ENCODE measurements at regions not wholly inside any gene's neighbourhood (a gene's known extent, or its start where the extent isn't known, plus 50 kb on each side); places are given as distances from the start of the nearest gene placed in this dataset.

DNA sequence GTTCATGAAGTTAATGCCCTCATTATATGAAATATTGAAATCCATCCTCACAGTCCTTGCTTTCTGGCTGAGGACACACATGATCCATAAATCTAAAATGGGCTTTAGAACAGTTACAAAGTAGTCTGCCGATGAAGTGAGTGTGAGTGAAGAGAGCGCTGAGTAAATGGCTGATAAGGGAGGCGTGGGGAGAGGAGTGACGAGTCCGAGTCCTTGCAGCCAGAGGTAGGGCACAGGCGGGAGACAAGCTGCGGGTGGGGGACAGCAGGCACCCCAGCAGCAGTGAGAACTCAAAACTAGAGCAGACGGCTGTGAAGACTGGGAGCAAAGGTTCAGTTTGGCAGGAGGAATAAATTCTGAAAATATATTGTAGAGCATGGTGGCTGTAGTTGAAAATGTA is 140.1 kb upstream of the ATP2B1 start:
- Mint-ChIP-seq H3K27me3 (no peaks in the 10 kb centered on the region), H3K4me1 (ENCODE audit: low read depth) (no peaks in the 10 kb centered on the region), H3K4me3 (no peak overlapping the region), H3K36me3 (ENCODE audit: low read depth) (no peaks in the 10 kb centered on the region), H3K9me3 (no peaks in the 10 kb centered on the region), H3K27ac (no peak overlapping the region)
- no peak for DNase-seq

DNA sequence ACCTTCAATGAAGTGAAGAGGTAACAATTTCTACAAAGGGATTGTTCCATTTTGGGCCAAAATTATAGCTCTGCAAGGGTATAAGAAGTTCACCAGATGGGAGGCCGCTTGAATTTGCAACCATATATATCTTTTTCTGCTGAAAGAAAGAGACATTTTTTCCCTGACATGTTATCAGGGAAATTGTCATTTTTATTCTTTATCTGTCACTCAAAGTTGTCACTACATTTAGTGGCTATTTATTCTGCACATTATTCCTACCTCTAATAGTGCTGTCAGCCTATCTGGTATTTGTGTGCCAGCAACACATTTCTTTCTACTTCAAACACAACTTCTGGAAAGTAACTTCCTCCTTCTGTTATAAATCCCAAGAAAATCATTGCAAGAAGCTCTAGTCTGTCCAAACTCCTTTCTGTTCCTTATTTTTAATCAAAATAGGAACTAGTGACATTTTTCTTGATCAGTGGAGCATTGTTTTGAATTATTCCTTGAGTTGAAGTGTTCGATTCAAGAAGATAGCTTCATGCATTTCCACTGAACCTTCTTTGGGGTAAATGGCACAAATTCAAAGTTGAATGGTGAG is 137.9 kb upstream of the ATP2B1 start:
- H3K27ac Mint-ChIP-seq, result no peak overlapping the region
- H3K27me3 Mint-ChIP-seq, result no peaks in the 10 kb centered on the region
- H3K36me3 Mint-ChIP-seq (ENCODE audit: low read depth), result no peaks in the 10 kb centered on the region
- no peaks in the 10 kb centered on the region for H3K4me1 Mint-ChIP-seq (ENCODE audit: low read depth)
- H3K4me3 Mint-ChIP-seq, result no peak overlapping the region
- no peak for DNase-seq
- no peaks in the 10 kb centered on the region for H3K9me3 Mint-ChIP-seq

DNA sequence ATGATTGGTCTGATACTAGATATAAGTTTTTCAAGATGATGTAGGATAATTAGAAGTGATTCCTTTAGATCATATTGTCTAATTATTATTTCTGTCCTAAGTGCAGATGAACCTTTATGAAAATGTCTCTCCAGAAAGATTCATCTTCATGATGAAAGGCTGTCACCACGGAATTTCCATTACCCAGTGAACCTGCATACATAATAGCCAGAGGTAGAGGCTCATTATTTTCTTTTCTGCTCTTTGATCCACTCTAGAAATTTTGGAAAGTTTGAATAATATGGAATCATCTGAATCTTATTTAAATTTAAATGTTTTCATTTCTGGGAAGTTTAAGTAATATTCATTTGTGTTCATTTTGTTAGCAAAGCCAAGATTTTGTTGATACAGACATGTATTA is 137.1 kb upstream of the ATP2B1 start:
- no peaks in the 10 kb centered on the region for H3K36me3 Mint-ChIP-seq (ENCODE audit: low read depth)
- no peaks in the 10 kb centered on the region for H3K4me1 Mint-ChIP-seq (ENCODE audit: low read depth)
- H3K27me3 Mint-ChIP-seq, result no peaks in the 10 kb centered on the region
- no peak overlapping the region for H3K4me3 Mint-ChIP-seq
- H3K27ac Mint-ChIP-seq, result no peak overlapping the region
- H3K9me3 Mint-ChIP-seq, result no peaks in the 10 kb centered on the region
- no peak for DNase-seq

DNA sequence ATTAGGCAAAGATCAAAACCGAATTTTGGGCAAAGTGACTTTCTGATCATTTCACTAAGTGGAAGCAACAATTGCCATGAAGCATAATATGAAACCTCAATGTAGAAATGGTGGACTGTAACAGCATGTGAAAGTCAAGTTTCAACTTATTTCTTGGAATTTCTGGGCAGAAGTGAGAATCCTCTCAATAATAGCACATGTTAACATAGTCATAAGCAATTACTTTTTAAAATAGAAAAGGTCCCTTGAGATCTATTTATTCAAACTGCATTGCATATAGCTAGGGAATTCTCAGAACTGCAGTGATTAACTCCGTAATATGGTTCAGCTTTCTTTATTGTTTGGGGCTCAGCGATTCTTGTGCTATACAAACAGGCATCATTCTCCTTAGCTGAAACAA is 136.7 kb upstream of the ATP2B1 start:
- Mint-ChIP-seq H3K9me3 (no peaks in the 10 kb centered on the region), H3K4me3 (no peak overlapping the region), H3K27ac (no peak overlapping the region), H3K27me3 (no peaks in the 10 kb centered on the region), H3K36me3 (ENCODE audit: low read depth) (no peaks in the 10 kb centered on the region), H3K4me1 (ENCODE audit: low read depth) (no peaks in the 10 kb centered on the region)
- no peak for DNase-seq

DNA sequence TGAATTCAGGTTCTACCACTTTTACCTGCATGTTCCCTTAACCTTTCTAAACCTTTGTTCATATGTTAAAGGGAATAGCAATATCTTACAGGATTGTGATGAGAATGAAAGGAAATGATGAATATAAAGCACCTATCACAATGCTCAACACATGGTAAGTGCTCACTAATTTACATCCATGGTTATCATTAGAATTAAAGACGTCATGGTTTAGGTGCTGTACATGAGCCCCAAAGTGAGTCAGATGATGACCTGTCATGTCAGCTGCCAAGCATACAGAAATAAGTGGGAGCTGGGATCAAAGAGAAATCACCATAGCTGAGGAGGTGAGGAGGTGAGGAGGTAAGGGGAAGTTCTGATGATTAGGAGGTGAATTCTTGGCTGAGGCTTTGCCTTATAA is 135.9 kb upstream of the ATP2B1 start:
- Mint-ChIP-seq H3K4me3 (no peak overlapping the region), H3K4me1 (ENCODE audit: low read depth) (peaks cover 2% of the 10 kb centered on the region), H3K9me3 (no peaks in the 10 kb centered on the region), H3K27me3 (no peaks in the 10 kb centered on the region), H3K36me3 (ENCODE audit: low read depth) (no peaks in the 10 kb centered on the region), H3K27ac (no peak overlapping the region)
- no peak for DNase-seq

DNA sequence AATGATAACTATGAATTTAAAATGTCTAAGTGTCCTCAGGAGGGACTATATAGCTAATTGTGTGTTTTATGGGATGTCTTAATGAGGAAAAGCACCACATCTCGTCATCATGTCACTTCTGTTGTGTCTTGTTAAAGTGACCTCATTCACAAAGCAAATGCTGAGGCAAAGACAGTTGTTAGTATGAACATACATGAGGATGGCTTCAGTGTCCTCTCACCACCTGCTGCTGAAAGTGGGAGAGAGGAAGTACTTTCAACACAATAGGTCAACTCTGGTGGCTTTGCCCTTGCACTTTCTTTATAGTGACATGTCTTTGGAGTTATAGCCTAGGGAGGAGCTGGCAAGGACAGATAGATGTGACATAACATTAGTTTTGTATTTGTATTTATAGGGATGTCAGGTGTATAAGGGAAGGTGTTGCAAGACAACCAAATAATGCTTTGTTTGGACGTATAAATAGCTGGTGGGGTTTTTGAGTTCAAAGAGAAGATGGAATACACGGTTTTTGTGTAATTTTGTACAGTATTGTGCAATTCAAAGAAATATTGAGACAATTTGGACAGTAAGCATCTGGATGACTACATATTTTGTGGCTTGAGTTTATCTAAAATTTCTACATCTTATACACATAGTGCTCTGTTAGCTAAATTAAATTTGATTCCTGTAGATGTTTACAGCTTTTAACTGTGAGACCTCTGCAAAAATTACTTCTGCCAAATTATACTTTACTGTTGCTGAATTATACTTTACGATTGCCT is 131.7 kb upstream of the ATP2B1 start:
- Mint-ChIP-seq H3K27me3 (no peaks in the 10 kb centered on the region), H3K36me3 (ENCODE audit: low read depth) (no peaks in the 10 kb centered on the region), H3K9me3 (no peaks in the 10 kb centered on the region), H3K4me3 (no peak overlapping the region), H3K27ac (no peak overlapping the region), H3K4me1 (ENCODE audit: low read depth) (peaks cover 9% of the 10 kb centered on the region)
- no peak for DNase-seq

DNA sequence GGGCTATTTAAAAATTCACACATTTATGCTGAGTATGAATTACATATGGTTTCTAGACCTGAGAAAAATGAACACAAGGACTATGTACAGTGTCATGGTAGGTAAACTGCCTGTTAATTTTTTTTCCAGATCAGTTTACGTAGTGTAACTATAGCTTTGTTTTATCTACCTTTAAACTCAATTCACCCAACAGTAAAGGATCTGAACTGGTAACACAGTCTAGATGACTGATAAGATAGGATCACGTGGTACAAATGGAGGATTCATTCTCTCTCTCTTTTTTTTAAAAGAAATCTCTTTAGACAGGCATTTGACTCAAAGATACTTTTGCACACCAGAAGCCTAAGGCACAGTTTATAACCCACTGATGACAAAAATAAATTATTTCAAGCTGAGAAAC is 130.8 kb upstream of the ATP2B1 start:
- Mint-ChIP-seq H3K36me3 (ENCODE audit: low read depth) (no peaks in the 10 kb centered on the region), H3K27ac (no peak overlapping the region), H3K27me3 (no peaks in the 10 kb centered on the region), H3K9me3 (no peaks in the 10 kb centered on the region), H3K4me1 (ENCODE audit: low read depth) (peaks cover 9% of the 10 kb centered on the region), H3K4me3 (no peak overlapping the region)
- no peak for DNase-seq

DNA sequence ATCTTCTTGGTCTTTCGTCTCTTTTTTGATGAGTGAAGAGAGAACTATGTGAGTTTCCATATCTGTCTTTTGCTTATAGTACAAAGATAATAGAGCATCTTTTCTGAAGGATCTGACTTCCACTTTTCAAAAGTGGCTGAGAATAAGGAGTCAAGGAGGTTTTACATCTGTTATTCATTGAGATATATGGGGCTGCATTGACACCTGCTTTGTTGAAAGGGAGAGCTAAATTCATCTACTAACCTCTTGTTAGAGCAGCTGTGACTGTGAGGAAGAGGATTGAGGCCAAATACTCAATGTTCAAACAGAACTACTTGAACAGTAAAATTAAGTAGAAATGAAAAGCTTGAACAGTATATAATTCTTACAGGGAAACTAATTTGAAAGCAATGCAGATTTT is 130.2 kb upstream of the ATP2B1 start:
- Mint-ChIP-seq H3K36me3 (ENCODE audit: low read depth) (no peaks in the 10 kb centered on the region), H3K9me3 (no peaks in the 10 kb centered on the region), H3K27ac (no peak overlapping the region), H3K4me3 (no peak overlapping the region), H3K27me3 (no peaks in the 10 kb centered on the region), H3K4me1 (ENCODE audit: low read depth) (peaks cover 9% of the 10 kb centered on the region)
- DNase-seq, result no peak

DNA sequence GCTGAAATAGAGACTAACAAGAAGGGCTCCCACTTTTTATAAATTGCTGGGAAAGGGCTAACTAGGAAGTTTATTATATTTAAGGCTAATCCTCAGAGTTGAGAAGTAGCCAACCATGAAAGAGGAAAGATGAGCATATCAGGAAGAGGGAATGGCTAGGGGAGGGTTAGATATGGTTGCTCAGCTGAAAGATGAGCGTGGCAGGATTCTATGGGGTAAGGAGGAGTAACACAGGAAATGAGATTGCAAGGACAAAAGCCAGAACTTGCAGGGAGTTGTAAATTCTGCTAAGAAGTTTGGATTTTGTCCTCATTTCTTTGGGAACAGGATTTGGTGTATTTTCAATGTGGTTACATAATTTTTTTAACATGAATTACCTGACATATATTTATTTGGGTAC is 127.4 kb upstream of the ATP2B1 start:
- no peaks in the 10 kb centered on the region for H3K27me3 Mint-ChIP-seq
- no peaks in the 10 kb centered on the region for H3K36me3 Mint-ChIP-seq (ENCODE audit: low read depth)
- DNase-seq, result no peak
- no peaks in the 10 kb centered on the region for H3K9me3 Mint-ChIP-seq
- H3K4me1 Mint-ChIP-seq (ENCODE audit: low read depth), result peaks cover 9% of the 10 kb centered on the region
- H3K4me3 Mint-ChIP-seq, result no peak overlapping the region
- H3K27ac Mint-ChIP-seq, result no peak overlapping the region

DNA sequence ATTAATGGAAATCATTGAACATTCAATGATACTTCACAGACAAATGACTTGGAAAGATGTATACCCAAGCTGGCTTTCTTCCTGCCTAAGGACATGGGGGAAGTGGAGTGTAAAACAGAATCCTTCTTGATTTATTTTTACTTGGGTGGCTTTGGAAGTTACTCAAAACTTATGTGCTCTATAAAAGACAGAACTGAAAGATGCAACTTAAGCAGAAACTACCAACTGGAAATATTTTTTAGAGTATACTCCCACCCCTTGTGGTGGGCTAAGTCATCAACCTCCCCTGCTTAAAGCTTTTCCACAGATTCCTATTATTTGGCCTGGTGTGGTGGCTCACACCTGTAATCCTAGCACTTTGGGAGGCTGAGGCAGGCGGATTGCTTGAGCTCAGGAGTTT is 126.0 kb upstream of the ATP2B1 start:
- Mint-ChIP-seq H3K36me3 (ENCODE audit: low read depth) (no peaks in the 10 kb centered on the region), H3K9me3 (no peaks in the 10 kb centered on the region), H3K4me3 (no peak overlapping the region), H3K27me3 (no peaks in the 10 kb centered on the region), H3K4me1 (ENCODE audit: low read depth) (peaks cover 8% of the 10 kb centered on the region), H3K27ac (no peak overlapping the region)
- DNase-seq, result no peak

DNA sequence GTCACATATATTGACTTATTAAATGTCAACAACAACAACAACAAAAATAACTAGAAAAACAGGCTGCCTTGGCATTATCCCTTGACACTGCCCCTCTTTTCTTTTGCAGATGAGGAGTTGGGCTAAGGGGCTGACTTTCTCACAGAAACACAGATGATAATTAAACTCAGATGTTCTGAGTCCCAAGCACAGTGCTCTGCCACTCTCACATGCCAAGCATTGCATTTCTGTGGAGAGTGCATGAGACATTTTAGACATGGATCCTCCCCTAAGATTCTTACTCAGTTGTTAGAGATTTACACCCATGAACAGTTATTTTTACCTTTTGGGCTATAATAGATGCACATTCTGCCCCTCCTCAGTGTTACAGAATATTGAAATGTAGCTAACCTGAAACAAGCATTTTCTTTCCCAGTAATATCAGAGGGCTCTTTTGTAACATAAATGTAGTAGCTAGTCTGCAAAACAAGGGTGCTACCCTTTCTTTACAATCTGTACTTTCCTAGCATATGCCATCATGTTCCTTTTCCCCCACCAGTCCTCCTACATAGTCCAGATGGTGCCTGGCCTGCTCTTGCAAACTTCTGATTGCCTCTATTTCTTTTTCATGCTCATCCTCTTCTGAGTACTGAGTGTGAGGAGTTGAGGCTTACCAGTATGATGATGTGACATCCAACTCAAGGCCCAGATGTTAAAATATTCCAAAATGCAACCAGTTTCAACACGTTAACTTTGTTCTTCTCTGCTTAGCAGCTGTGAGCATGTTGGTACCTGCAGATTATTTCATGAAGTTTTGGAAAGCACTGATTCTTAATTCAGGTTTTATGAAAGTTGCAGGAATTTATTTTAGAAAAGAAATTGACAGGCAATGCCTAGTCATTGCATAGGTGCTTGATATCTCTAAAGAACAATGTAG is 125.0 kb upstream of the ATP2B1 start:
- H3K27me3 Mint-ChIP-seq, result no peaks in the 10 kb centered on the region
- no peak overlapping the region for H3K27ac Mint-ChIP-seq
- no peak overlapping the region for H3K4me3 Mint-ChIP-seq
- H3K36me3 Mint-ChIP-seq (ENCODE audit: low read depth), result no peaks in the 10 kb centered on the region
- no peak for DNase-seq
- no peaks in the 10 kb centered on the region for H3K9me3 Mint-ChIP-seq
- H3K4me1 Mint-ChIP-seq (ENCODE audit: low read depth), result no peaks in the 10 kb centered on the region

DNA sequence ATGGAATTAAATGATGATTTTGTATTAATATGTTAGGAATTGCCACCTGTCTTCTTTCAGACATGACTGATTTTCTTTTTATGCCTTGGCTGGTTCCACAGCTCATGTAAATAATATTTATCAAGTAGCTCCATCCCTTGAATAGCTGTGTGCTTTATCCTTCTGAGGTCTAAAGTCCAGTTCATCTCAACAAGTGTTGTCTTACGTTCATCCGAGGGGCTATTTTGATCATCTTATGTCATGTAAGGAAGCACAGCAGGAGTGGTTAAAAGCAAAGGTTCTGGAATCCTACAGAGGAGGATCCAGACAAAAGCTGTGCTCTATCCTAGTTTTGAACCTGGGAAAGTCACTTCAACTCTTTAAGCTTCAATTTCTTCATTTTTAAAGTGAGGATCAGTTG is 123.7 kb upstream of the ATP2B1 start:
- no peak for DNase-seq
- no peaks in the 10 kb centered on the region for H3K4me1 Mint-ChIP-seq (ENCODE audit: low read depth)
- H3K9me3 Mint-ChIP-seq, result no peaks in the 10 kb centered on the region
- H3K27me3 Mint-ChIP-seq, result no peaks in the 10 kb centered on the region
- no peak overlapping the region for H3K4me3 Mint-ChIP-seq
- H3K36me3 Mint-ChIP-seq (ENCODE audit: low read depth), result no peaks in the 10 kb centered on the region
- H3K27ac Mint-ChIP-seq, result no peak overlapping the region

DNA sequence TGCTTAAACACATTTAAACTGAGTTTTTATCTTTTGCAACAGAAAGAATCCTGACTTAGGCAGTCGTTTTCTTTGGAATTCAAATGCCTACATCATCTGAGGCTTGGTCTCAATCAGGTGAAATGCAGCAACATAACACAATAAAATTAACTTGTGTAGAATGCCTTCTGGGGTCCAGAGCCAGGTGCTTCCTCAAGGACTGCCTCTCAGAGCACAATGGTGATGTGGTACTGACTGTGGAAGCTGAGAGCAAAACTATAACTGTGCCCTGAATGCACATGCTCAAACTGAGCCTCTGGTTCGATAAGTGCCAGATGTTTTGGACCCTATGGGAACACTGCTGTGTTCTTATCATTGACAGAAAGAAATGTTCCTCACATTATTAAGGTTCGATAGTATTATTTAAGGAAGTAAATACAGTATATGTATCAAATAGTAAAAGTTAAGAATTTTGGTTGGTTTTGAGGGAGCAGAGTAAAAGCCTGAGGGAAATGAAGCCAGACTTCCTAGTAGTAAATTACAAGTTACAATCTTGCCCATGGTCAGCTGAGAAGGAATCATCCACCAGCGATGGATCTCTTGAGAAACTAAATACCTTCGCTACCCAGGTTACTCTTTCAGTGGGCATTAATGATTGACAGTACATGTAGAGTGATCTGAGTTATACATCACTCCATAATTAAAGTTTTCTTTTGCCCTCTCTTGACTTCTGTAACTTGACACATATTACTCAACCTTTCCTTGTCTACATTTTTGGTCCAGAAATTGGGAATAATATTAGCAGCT is 122.9 kb upstream of the ATP2B1 start:
- no peak overlapping the region for H3K27ac Mint-ChIP-seq
- H3K4me1 Mint-ChIP-seq (ENCODE audit: low read depth), result peaks cover under 1% of the 10 kb centered on the region
- no peak overlapping the region for H3K4me3 Mint-ChIP-seq
- H3K36me3 Mint-ChIP-seq (ENCODE audit: low read depth), result no peaks in the 10 kb centered on the region
- no peaks in the 10 kb centered on the region for H3K9me3 Mint-ChIP-seq
- no peak for DNase-seq
- H3K27me3 Mint-ChIP-seq, result no peaks in the 10 kb centered on the region

DNA sequence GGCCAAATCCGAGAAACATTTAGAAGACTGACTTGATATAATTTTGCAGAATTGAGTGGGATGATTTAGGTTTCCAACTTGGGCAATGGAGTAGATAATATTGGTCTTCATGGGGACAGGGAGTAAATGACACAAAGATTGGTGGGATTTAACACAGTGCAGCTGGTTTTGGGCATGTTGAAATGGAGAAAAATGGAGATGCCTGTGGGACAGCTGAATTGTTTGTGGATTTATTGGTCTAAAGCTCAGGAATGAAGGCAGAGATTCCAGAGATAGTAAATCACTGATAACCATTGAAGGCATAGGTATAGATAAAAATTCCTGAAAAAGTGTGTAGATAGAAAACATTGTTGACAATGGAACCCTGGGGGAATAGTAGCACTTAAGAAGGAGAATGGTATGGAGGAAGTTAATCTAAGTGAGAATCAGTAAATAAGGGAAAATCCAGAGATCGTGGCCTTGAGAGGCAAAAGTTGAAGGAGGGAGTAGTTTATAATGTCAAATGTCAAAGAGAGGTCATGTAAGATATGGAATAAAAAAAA is 120.9 kb upstream of the ATP2B1 start:
- H3K27ac Mint-ChIP-seq, result no peak overlapping the region
- H3K27me3 Mint-ChIP-seq, result no peaks in the 10 kb centered on the region
- peaks cover 9% of the 10 kb centered on the region for H3K4me1 Mint-ChIP-seq (ENCODE audit: low read depth)
- no peak for DNase-seq
- H3K4me3 Mint-ChIP-seq, result no peak overlapping the region
- H3K36me3 Mint-ChIP-seq (ENCODE audit: low read depth), result no peaks in the 10 kb centered on the region
- no peaks in the 10 kb centered on the region for H3K9me3 Mint-ChIP-seq

All from activated T-cell treated with anti-CD3 and anti-CD28 coated beads, Interleukin-2, amount 50 U/mL, for 24 hours (primary cell).